Hematopoietic multipotent progenitor cell treated with erythropoietin and hydrocortisone succinate and interleukin-3 and kit ligand, for 4 days (in vitro differentiated cells): ENCODE measurements at regions not wholly inside any gene's neighbourhood (a gene's known extent, or its start where the extent isn't known, plus 50 kb on each side); places are given as distances from the start of the nearest gene placed in this dataset.
"Not testable (repeated sequence)": the region's sequence is repeated elsewhere in the genome, so short reads cannot be mapped to it uniquely, and the experiment has no call there.

ENCODE experiments used
- DNase-seq: peaks from one replicate; pipeline ENCODE4 v3.0.0-alpha.2; 2015

DNA sequence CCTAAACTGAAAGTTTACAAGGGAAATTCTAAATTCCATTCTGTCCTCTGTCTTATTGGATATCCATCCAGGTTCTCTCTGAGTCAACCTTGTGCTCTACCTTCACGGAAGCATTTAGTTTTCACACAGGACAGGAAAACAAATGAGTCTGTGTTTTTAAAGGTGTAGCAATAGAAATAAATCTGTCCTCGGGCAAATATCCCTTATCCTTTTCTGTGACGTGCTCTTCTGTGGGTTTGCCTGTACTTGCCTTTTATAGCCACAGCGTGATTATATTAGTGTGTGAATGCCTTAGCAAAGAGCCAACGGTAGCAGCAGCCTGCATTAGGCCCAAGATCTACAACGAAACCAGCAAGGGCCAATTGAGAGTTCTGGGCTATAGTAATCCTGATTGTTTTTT lies 127.2 kb upstream of the PLSCR5 start:
- no peak for DNase-seq

GRCh38 chr3:146715170-146715569 lies 110.0 kb upstream of the PLSCR5 start:
- DNase-seq, result no peak

DNA sequence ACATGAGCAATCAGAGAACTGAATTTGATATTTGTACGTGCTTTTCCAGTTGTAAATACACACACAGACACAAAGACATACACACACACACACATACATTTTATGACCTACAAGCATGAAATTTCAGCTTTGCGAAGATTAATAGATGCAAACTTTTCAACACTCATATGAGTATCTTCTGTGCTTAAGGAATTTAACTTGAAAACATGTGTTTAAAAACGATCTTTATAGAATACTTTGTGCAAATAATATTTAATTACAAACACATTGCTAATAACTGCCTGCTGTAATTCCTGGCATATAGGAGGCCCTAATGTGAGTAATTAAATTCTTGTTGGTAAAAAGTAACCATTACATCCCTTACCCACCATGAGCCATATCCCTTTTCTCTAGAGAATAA lies 107.7 kb upstream of the PLSCR5 start:
- no peak for DNase-seq

DNA sequence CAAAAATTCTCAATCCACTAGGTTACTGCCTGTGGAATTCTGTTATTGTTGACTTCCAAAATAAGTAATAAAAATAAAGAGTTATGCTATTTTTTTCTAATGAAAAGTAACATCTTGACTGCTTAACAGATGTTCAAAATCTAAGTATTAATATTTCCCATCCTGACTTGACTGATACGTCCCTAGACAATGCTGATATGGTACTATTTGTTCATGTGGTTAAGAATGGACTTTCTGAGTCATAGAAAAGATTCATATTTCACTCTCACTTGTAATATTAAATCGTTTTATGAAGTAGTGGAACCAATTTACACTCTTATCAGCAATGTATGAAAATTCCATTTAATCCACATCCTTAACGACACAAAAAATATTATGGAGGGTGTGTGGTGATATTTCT lies 104.8 kb upstream of the PLSCR5 start:
- DNase-seq, result no peak

GRCh38 chr3:146705225-146705624 lies 100.1 kb upstream of the PLSCR5 start:
- peak; percentile 6 for DNase-seq

- no peak for DNase-seq
Observed at GRCh38 chr3:146702237-146702636, 97.1 kb upstream of the PLSCR5 start.

DNA sequence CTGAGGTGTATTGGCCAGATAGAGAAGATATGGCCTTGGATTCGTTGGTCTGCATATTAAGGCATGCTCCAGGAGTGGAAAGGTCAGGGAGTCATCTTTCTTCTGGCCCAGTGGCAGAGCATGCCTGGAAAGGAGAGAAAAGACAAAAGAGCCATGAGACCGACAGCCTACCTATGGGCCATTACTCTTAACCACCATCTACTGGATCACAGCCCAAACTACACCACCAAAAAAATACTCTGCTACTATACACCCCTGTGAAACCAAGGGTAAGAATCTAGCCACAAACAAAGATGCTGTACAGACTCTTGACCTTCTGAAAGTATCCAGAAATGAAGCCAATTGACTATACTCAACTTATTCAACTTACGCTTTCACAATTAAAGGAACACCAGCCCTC lies 96.1 kb upstream of the PLSCR5 start:
- no peak for DNase-seq

GRCh38 chr3:146700025-146700424 lies 94.9 kb upstream of the PLSCR5 start:
- DNase-seq, result not testable (repeated sequence)

- DNase-seq, result no peak
Observed at GRCh38 chr3:146692254-146692653, 87.1 kb upstream of the PLSCR5 start.

DNA sequence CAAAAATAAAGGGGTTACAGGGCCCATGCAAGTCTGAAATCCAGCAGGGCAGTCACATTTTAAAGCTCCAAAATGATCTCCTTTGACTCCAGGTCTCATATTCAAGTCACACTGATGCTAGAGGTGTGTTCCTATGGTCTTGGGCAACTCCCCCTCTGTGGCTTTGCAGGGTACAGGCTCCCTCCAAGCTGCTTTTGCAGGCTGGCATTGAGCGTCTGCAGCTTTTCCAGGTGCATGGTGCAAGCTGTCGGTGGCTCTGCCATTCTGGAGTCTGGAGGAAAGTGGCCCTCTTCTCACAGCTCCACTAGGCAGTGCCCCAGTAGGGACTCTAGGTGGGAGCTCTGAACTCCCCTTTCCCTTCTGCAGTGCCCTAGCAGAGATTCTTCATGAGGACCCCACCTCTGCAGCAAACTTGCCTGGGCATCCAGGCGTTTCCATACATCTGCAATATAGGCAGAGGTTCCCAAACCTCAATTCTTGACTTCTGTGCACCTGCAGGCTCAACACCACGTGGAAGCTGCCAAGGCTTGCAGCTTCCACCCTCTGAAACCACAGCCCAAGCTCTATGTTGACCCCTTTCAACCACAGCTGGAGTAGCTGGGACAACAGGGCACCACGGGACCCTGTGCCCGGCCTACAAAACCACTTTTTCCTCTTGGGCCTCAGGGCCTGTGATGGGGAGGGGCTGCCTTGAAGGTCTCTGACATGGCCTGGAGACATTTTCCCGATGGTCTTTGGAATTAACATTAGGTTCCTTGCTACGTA lies 80.1 kb upstream of the PLSCR5 start:
- no peak for DNase-seq

DNA sequence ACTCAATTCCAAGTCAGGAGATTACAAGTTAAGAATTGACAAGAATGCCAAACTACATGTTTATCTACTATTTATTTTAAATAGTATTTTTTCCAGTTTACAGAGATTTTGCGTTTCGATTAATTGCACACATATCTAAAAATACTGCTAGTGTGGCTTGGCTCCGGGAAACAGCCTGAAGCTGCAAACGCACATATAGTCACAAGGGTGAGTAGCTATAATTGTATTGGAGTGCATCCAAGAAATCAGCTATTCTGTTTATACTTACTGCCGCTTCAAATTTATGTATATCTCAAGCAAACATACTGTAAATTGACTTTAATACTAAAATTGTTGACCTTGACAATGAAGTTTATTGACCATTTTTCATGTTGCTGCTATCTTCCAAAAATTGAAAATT lies 77.0 kb upstream of the PLSCR5 start:
- no peak for DNase-seq

- DNase-seq, result no peak
Observed at GRCh38 chr3:146680617-146681016, 75.5 kb upstream of the PLSCR5 start.

GRCh38 chr3:146679995-146680394 lies 74.8 kb upstream of the PLSCR5 start:
- DNase-seq, result no peak

DNA sequence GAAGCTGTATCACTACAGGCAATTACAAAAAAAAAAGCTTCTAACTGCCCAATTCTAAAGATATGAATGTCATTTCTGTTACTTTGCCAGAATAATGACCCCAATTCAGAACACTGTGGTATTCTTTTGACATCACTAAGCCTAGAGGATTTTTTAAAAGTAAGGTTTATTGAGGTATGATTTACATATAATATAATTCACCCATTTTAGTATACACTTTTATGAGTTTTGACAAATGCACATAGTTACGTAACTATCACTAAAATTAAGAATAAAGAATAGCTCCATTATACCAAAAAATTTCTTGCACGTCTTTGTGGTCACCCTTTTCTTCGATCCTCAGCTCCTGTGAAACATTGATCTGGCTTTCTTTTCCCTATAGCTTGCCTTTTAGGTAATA lies 74.0 kb upstream of the PLSCR5 start:
- DNase-seq, result no peak

DNA sequence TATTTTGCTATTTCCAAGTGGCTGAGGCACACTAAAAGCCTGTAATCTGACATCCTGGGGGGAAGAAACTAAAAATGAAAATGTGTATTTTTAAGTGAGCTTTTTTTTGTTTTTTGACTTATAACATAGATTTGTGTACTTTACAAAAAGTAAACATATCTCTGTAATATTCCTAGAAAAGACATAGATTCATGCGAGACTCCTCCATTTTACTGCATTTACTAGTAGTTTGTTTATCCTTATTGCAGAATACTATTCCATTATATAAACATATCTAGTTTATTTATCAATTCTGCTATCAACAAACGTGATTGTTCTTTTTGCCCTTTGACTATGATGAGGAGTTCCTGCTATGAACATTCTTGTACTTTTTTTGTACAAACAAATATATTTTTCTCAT lies 67.8 kb upstream of the PLSCR5 start:
- DNase-seq, result no peak

GRCh38 chr3:146664403-146664802 lies 59.3 kb upstream of the PLSCR5 start:
- DNase-seq, result no peak

- no peak for DNase-seq
Observed at GRCh38 chr3:146658841-146659240, 53.7 kb upstream of the PLSCR5 start.

DNA sequence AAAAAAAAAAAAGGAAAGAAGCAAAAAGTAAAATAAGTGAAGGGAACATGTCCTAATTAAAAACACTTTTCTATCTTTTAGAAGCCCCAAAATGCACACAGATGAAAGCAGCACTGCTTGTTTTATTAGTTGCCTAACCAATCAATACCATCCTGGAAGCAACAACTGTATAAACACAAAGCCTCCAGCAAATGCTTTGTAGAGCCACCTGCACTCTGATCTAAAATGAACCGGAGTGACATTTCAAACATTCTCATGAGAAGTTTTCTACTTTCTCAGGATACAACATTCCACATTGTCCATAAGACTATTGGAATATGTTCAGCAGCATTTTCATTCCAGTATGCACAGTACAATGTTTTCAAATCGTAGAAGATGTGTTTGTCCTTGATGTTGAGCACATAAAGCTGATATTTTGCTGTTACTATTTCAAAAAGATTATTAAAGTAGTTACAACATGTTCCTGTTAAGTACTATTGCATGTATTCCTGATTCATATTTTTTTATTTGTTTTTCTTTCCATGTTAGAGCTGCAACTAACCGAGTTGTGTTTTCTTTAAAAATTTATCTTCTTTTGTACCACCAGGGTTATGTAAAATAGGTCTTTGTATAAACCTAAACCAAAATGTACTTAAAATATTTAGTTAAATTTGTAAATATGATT lies 50.3 kb upstream of the PLSCR5 start:
- no peak for DNase-seq
